VCaP (cell line): ENCODE measurements at regions not wholly inside any gene's neighbourhood (a gene's known extent, or its start where the extent isn't known, plus 50 kb on each side); places are given as distances from the start of the nearest gene placed in this dataset.

Experiments used
- H3K27ac ChIP-seq: fragments of 450-650 bp; 2 replicates; pipeline ENCODE4 v1.5.1; 2017
- TF ChIP-seq, protein P1 (sequence below): fragments of 450-650 bp; conservative IDR thresholded peaks from 2 replicates; pipeline ENCODE4 v1.5.1; 2017; ENCODE audit warnings: mild to moderate bottlenecking, moderate library complexity

DNA sequence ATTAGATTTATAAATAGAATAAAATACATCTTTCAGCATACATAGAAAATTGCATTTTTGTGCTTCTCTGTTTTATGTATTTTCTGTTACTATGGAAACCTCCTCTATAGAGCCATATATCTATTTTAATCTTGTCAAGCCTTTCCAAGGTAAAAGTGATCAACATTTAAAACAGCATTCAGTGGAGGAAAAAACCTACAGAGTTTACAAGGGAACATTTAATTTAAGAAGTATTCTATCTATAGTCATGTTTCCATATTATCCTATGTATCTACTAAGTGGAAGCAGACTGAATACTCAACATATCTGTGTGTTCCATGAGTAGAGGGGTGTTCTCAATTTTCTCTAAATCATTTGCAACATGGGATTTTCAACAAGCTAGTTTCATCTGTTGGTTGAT, 791.4 kb downstream of the CDH18 start:
- TF ChIP-seq, protein P1, sequence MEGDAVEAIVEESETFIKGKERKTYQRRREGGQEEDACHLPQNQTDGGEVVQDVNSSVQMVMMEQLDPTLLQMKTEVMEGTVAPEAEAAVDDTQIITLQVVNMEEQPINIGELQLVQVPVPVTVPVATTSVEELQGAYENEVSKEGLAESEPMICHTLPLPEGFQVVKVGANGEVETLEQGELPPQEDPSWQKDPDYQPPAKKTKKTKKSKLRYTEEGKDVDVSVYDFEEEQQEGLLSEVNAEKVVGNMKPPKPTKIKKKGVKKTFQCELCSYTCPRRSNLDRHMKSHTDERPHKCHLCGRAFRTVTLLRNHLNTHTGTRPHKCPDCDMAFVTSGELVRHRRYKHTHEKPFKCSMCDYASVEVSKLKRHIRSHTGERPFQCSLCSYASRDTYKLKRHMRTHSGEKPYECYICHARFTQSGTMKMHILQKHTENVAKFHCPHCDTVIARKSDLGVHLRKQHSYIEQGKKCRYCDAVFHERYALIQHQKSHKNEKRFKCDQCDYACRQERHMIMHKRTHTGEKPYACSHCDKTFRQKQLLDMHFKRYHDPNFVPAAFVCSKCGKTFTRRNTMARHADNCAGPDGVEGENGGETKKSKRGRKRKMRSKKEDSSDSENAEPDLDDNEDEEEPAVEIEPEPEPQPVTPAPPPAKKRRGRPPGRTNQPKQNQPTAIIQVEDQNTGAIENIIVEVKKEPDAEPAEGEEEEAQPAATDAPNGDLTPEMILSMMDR = no peak

GRCh38 chr5:19200251-19200650, 787.7 kb downstream of the CDH18 start:
- TF ChIP-seq, protein P1 = no peak
- no peak overlapping the region for H3K27ac ChIP-seq

More for the DNA sequence above, 791.4 kb downstream of the CDH18 start:
- H3K27ac ChIP-seq = no peak overlapping the region

DNA sequence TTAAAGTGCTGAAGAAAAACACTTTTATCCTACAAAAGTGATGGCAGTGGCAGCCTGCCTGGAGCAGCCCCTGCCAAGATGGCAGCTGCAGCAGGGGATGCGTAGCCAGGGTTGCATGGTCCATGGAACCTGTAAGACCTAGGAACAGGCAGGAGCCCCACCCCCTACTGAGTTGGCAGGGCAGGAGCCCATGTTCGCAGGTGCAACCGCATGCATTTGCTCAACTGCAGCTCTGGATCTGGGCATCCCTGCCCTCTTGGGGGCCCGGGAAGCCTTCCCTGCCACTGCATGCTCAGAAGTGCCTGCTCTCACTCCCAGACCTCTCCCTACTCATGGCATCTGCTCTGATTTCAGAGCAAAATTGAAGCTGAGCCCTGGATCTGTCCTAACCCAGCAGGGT, 779.6 kb downstream of the CDH18 start:
- TF ChIP-seq, protein P1 = no peak
- no peak overlapping the region for H3K27ac ChIP-seq

GRCh38 chr5:19210886-19211285, 777.1 kb downstream of the CDH18 start:
- TF ChIP-seq, protein P1 = no peak
- H3K27ac ChIP-seq = no peak overlapping the region

- TF ChIP-seq, protein P1 = no peak
- H3K27ac ChIP-seq = no peak overlapping the region
Observed at GRCh38 chr5:19229179-19229835, 758.7 kb downstream of the CDH18 start.

- no peak overlapping the region for H3K27ac ChIP-seq
- TF ChIP-seq, protein P1 = no peak
Observed at GRCh38 chr5:19233573-19233972, 754.4 kb downstream of the CDH18 start.

DNA sequence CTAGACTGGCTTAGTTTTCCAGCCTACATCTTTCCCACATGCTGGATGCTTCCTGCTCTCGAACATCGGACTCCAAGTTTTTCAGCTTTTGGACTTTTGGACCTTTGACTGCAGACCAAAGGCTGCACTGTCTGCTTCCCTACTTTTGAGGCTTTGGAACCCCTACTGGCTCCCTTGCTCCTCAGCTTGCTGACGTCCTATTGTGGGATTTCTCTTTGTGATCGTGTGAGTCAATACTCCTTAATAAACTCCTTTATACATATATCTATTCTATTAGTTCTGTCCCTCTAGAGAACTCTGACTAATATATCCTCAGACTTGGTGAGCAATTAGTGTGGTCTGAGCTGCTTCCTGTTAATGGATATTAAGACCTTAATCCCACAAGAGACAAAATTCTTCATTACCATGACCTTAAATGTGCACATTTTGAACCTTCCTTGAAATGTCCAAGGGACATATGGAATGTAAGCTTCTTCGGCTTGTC, 752.9 kb downstream of the CDH18 start:
- TF ChIP-seq, protein P1 = no peak
- H3K27ac ChIP-seq = no peak overlapping the region
